HFFc6 (cell line): ENCODE measurements at regions not wholly inside any gene's neighbourhood (a gene's known extent, or its start where the extent isn't known, plus 50 kb on each side); places are given as distances from the start of the nearest gene placed in this dataset.

Experiments used
- DNase-seq: peaks from one replicate; pipeline ENCODE4 v3.0.0-alpha.2; 2018
- H3K27ac Mint-ChIP-seq: 2 replicates; pipeline ENCODE4 v1.8.0; 2020; ENCODE audit warnings: mild to moderate bottlenecking, mixed read lengths
- H3K27me3 Mint-ChIP-seq: 2 replicates; pipeline ENCODE4 v1.8.0; 2021; ENCODE audit warnings: mild to moderate bottlenecking, moderate library complexity, mixed read lengths; ENCODE audit not compliant: insufficient read depth
- H3K36me3 Mint-ChIP-seq: 2 replicates; pipeline ENCODE4 v1.8.0; 2021; ENCODE audit warnings: low read depth, mixed read lengths
- H3K4me1 Mint-ChIP-seq: 2 replicates; pipeline ENCODE4 v1.8.0; 2020; ENCODE audit warnings: low read depth, mixed read lengths
- H3K4me3 Mint-ChIP-seq: 2 replicates; pipeline ENCODE4 v1.8.0; 2020; ENCODE audit warnings: mild to moderate bottlenecking, moderate library complexity, mixed read lengths
- H3K9me3 Mint-ChIP-seq: 2 replicates; pipeline ENCODE4 v1.8.0; 2020; ENCODE audit warnings: mild to moderate bottlenecking, mixed read lengths
- TF ChIP-seq, protein P1 (sequence below): fragments of 200-600 bp; sonication (generic); IDR thresholded peaks from 2 replicates; pipeline ENCODE4 v1.5.0; 2021; ENCODE audit warnings: antibody characterized with exemption, mild to moderate bottlenecking

GRCh38 chr4:62407534-62407933 is 1207.4 kb downstream of the ADGRL3 start:
- no peaks in the 10 kb centered on the region for H3K27me3 Mint-ChIP-seq
- H3K36me3 Mint-ChIP-seq = peaks cover 7% of the 10 kb centered on the region; the same call in 1 of the 2 replicates
- no peak overlapping the region for H3K4me3 Mint-ChIP-seq
- no peak for DNase-seq
- no peaks in the 10 kb centered on the region for H3K4me1 Mint-ChIP-seq
- peaks cover 25% of the 10 kb centered on the region for H3K9me3 Mint-ChIP-seq
- H3K27ac Mint-ChIP-seq = no peak overlapping the region
- TF ChIP-seq, protein P1, sequence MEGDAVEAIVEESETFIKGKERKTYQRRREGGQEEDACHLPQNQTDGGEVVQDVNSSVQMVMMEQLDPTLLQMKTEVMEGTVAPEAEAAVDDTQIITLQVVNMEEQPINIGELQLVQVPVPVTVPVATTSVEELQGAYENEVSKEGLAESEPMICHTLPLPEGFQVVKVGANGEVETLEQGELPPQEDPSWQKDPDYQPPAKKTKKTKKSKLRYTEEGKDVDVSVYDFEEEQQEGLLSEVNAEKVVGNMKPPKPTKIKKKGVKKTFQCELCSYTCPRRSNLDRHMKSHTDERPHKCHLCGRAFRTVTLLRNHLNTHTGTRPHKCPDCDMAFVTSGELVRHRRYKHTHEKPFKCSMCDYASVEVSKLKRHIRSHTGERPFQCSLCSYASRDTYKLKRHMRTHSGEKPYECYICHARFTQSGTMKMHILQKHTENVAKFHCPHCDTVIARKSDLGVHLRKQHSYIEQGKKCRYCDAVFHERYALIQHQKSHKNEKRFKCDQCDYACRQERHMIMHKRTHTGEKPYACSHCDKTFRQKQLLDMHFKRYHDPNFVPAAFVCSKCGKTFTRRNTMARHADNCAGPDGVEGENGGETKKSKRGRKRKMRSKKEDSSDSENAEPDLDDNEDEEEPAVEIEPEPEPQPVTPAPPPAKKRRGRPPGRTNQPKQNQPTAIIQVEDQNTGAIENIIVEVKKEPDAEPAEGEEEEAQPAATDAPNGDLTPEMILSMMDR = no peak

GRCh38 chr4:62402088-62402806 is 1202.1 kb downstream of the ADGRL3 start:
- Mint-ChIP-seq H3K4me3 (no peak overlapping the region), H3K4me1 (no peaks in the 10 kb centered on the region), H3K27ac (no peak overlapping the region), H3K27me3 (peaks cover 3% of the 10 kb centered on the region; the same call in 1 of the 2 replicates), H3K36me3 (peaks cover 4% of the 10 kb centered on the region; the same call in 1 of the 2 replicates), H3K9me3 (peaks cover 19% of the 10 kb centered on the region)
- TF ChIP-seq, protein P1 = no peak
- no peak for DNase-seq

- Mint-ChIP-seq H3K4me1 (no peaks in the 10 kb centered on the region), H3K27ac (no peak overlapping the region), H3K9me3 (peaks cover 27% of the 10 kb centered on the region), H3K36me3 (no peaks in the 10 kb centered on the region), H3K27me3 (peaks cover 3% of the 10 kb centered on the region; the same call in 1 of the 2 replicates), H3K4me3 (no peak overlapping the region)
- DNase-seq = no peak
- TF ChIP-seq, protein P1 = no peak
Observed at GRCh38 chr4:62399242-62399641, 1199.1 kb downstream of the ADGRL3 start.

GRCh38 chr4:62398318-62398717 is 1198.2 kb downstream of the ADGRL3 start:
- H3K4me1 Mint-ChIP-seq = no peaks in the 10 kb centered on the region
- H3K27me3 Mint-ChIP-seq = peaks cover 3% of the 10 kb centered on the region; the same call in 1 of the 2 replicates
- H3K4me3 Mint-ChIP-seq = no peak overlapping the region
- peaks cover 29% of the 10 kb centered on the region for H3K9me3 Mint-ChIP-seq
- H3K36me3 Mint-ChIP-seq = no peaks in the 10 kb centered on the region
- DNase-seq = no peak
- H3K27ac Mint-ChIP-seq = no peak overlapping the region
- TF ChIP-seq, protein P1 = no peak

GRCh38 chr4:62394766-62395165 is 1194.6 kb downstream of the ADGRL3 start:
- no peaks in the 10 kb centered on the region for H3K36me3 Mint-ChIP-seq
- peaks cover 3% of the 10 kb centered on the region; the same call in 1 of the 2 replicates for H3K27me3 Mint-ChIP-seq
- DNase-seq = no peak
- no peak overlapping the region for H3K27ac Mint-ChIP-seq
- H3K9me3 Mint-ChIP-seq = peaks cover 29% of the 10 kb centered on the region
- no peaks in the 10 kb centered on the region for H3K4me1 Mint-ChIP-seq
- no peak overlapping the region for H3K4me3 Mint-ChIP-seq
- TF ChIP-seq, protein P1 = no peak
